ENCODE measurements at regions not wholly inside any gene's neighbourhood (a gene's known extent, or its start where the extent isn't known, plus 50 kb on each side); places are given as distances from the start of the nearest gene placed in this dataset.
"Not testable (repeated sequence)": the region's sequence is repeated elsewhere in the genome, so short reads cannot be mapped to it uniquely, and the experiment has no call there.

- Histone ChIP-seq H3K36me3 (no peaks in the 10 kb centered on the region), H3K27me3 (no peaks in the 10 kb centered on the region), H3K4me1 (no peaks in the 10 kb centered on the region), H3K4me3 (no peak overlapping the region), H3K27ac (no peak overlapping the region), H3K9me3 (no peaks in the 10 kb centered on the region)
- intact Hi-C loops (cut with DNase I; ENCODE audit: low total_unique reads) = no loop called here
- DNase-seq = no peak
- TF ChIP-seq CTCF (IDR thresholded peaks at IDR 0.05) (no peak), POLR2AphosphoS5 (IDR thresholded peaks at IDR 0.05) (no peak), POLR2A (IDR thresholded peaks at IDR 0.05) (no peak), EP300 (IDR thresholded peaks at IDR 0.05) (no peak)
- WGBS, 5 donors = 70 to 85% (median 81%) methylated on average over 2 of the region's 2 CpGs
Observed at GRCh38 chr7:85261336-85261735, 74.5 kb upstream of the SEMA3D start.

GRCh38 chr7:85249787-85250186 lies 62.9 kb upstream of the SEMA3D start:
- H3K4me3 ChIP-seq; H3K27ac ChIP-seq; H3K9me3 ChIP-seq; DNase-seq; H3K27me3 ChIP-seq; intact Hi-C loops (cut with DNase I; ENCODE audit: low total_unique reads); H3K4me1 ChIP-seq; H3K36me3 ChIP-seq: not testable (repeated sequence)
- 91 to 98% (median 96%) methylated on average over 19 of the region's 19 CpGs for WGBS, 5 donors

- intact Hi-C loops (cut with DNase I; ENCODE audit: low total_unique reads) = no loop called here
- DNase-seq = no peak
- 73 to 91% (median 81%) methylated on average over 4 of the region's 4 CpGs for WGBS, 5 donors
- Histone ChIP-seq H3K4me3 (no peak overlapping the region), H3K9me3 (no peaks in the 10 kb centered on the region), H3K27ac (no peak overlapping the region), H3K27me3 (no peaks in the 10 kb centered on the region), H3K36me3 (no peaks in the 10 kb centered on the region), H3K4me1 (no peaks in the 10 kb centered on the region)
- TF ChIP-seq CTCF (IDR thresholded peaks at IDR 0.05) (no peak), POLR2AphosphoS5 (IDR thresholded peaks at IDR 0.05) (no peak), EP300 (IDR thresholded peaks at IDR 0.05) (no peak), POLR2A (IDR thresholded peaks at IDR 0.05) (no peak)
Observed at GRCh38 chr7:85239109-85239508, 52.3 kb upstream of the SEMA3D start.

- H3K4me1 ChIP-seq = no peaks in the 10 kb centered on the region
- H3K27ac ChIP-seq = no peak overlapping the region
- 74 to 83% (median 77%) methylated on average over 4 of the region's 4 CpGs for WGBS, 5 donors
- TF ChIP-seq POLR2A (IDR thresholded peaks at IDR 0.05) (no peak), EP300 (IDR thresholded peaks at IDR 0.05) (no peak), POLR2AphosphoS5 (IDR thresholded peaks at IDR 0.05) (no peak), CTCF (IDR thresholded peaks at IDR 0.05) (no peak)
- no peak overlapping the region for H3K4me3 ChIP-seq
- no peaks in the 10 kb centered on the region for H3K9me3 ChIP-seq
- no peak for DNase-seq
- no peaks in the 10 kb centered on the region for H3K36me3 ChIP-seq
- no peaks in the 10 kb centered on the region for H3K27me3 ChIP-seq
- intact Hi-C loops (cut with DNase I; ENCODE audit: low total_unique reads) = no loop called here
Observed at GRCh38 chr7:85237721-85238120, 50.9 kb upstream of the SEMA3D start.

Small RNA genes in the stretch of these regions (small RNA-seq; reads per million reads assigned to genes)
- gene DYNLL1P7 = 0 reads per million in 4 donors
